BLaER1 treated with 17β-estradiol and CSF1 and Interleukin-3, amounts not matched to agents 10 nM and 100 nM (cell line): ENCODE measurements at regions not wholly inside any gene's neighbourhood (a gene's known extent, or its start where the extent isn't known, plus 50 kb on each side); places are given as distances from the start of the nearest gene placed in this dataset.

Source experiments
- H3K27ac ChIP-seq, 11 experiments: shearing (Covaris generic); formaldehyde crosslinking; 2 replicates each; pipeline ENCODE4 v1.8.1; 2022
- H3K27me3 ChIP-seq, 11 experiments: shearing (Covaris generic); formaldehyde crosslinking; 2 replicates each; pipeline ENCODE4 v1.8.1; 2022
- H3K36me3 ChIP-seq, 11 experiments: shearing (Covaris generic); formaldehyde crosslinking; 2 replicates each; pipeline ENCODE4 v1.8.1; 2022
- H3K4me1 ChIP-seq, 10 experiments: shearing (Covaris generic); formaldehyde crosslinking; 2 replicates each; pipeline ENCODE4 v1.8.1; 2022
- H3K4me2 ChIP-seq, 11 experiments: shearing (Covaris generic); formaldehyde crosslinking; 2 replicates each; pipeline ENCODE4 v1.8.1; 2022
- H3K4me3 ChIP-seq, 10 experiments: shearing (Covaris generic); formaldehyde crosslinking; 2 replicates each; pipeline ENCODE4 v1.8.1; 2022
- H3K9ac ChIP-seq, 11 experiments: shearing (Covaris generic); formaldehyde crosslinking; 2 replicates each; pipeline ENCODE4 v1.8.1; 2022
- H3K9me3 ChIP-seq, 11 experiments: shearing (Covaris generic); formaldehyde crosslinking; replicated peaks in 1 of 11; 2 replicates each; pipeline ENCODE4 v1.8.1; 2022
- H4K20me1 ChIP-seq, 11 experiments: shearing (Covaris generic); formaldehyde crosslinking; 2 replicates each; pipeline ENCODE4 v1.8.1; 2022
- Cebpa-rat ChIP-seq, 11 experiments: shearing (Covaris generic); IDR thresholded peaks; 2 replicates each; pipeline ENCODE4 v1.8.1; 2022

- TF ChIP-seq Cebpa-rat (IDR thresholded peaks at IDR 0.05), result no peak
- Histone ChIP-seq H3K27ac (0 out of 22 replicates have a peak overlapping the region, but pooled peaks of 1 of the 11 experiments have one; percentile 2), H3K4me2 (no peak overlapping the region), H3K36me3 (no peaks in the 10 kb centered on the region; a peak in 1 of 22 replicates), H3K4me3 (no peak overlapping the region), H3K9me3 (peaks cover 0 to 32% (median 15%) of the 10 kb centered on the region in 11 experiments; a peak in 19 of 22 replicates), H3K9ac (no peak overlapping the region), H4K20me1 (no peaks in the 10 kb centered on the region), H3K4me1 (peaks cover 0 to 28% (median 9%) of the 10 kb centered on the region in 10 experiments; a peak in 10 of 20 replicates), H3K27me3 (no peaks in the 10 kb centered on the region)
Observed at GRCh38 chr2:100197631-100198153, 55.3 kb upstream of the AFF3 start.

GRCh38 chr2:100196786-100197494, 54.5 kb upstream of the AFF3 start:
- TF ChIP-seq Cebpa-rat (IDR thresholded peaks at IDR 0.05), result no peak
- Histone ChIP-seq H3K4me3 (no peak overlapping the region), H3K27ac (no peak overlapping the region), H3K4me1 (peaks cover 0 to 33% (median 12%) of the 10 kb centered on the region in 10 experiments; a peak in 10 of 20 replicates), H3K27me3 (no peaks in the 10 kb centered on the region), H3K36me3 (no peaks in the 10 kb centered on the region; a peak in 1 of 22 replicates), H3K9ac (no peak overlapping the region), H3K4me2 (no peak overlapping the region), H4K20me1 (no peaks in the 10 kb centered on the region), H3K9me3 (peaks cover 0 to 32% (median 9%) of the 10 kb centered on the region in 11 experiments; a peak in 19 of 22 replicates)

- no peaks in the 10 kb centered on the region for H3K36me3 ChIP-seq
- no peaks in the 10 kb centered on the region for H4K20me1 ChIP-seq
- no peak overlapping the region for H3K4me3 ChIP-seq
- H3K9ac ChIP-seq, result no peak overlapping the region
- no peak overlapping the region for H3K27ac ChIP-seq
- no peaks in the 10 kb centered on the region for H3K27me3 ChIP-seq
- no peak overlapping the region for H3K4me2 ChIP-seq
- no peak for TF ChIP-seq Cebpa-rat (IDR thresholded peaks at IDR 0.05)
- peaks cover 0 to 26% (median 4%) of the 10 kb centered on the region in 11 experiments; a peak in 9 of 22 replicates for H3K9me3 ChIP-seq
- H3K4me1 ChIP-seq, result peaks cover 0 to 38% (median 9%) of the 10 kb centered on the region in 10 experiments; a peak in 10 of 20 replicates
Observed at GRCh38 chr2:100195942-100196341, 53.6 kb upstream of the AFF3 start.

GRCh38 chr2:100194951-100195350, 52.6 kb upstream of the AFF3 start:
- no peak overlapping the region for H3K9ac ChIP-seq
- no peak overlapping the region for H3K27ac ChIP-seq
- peaks cover 0 to 27% (median 6%) of the 10 kb centered on the region in 11 experiments; a peak in 9 of 22 replicates for H3K9me3 ChIP-seq
- H3K4me2 ChIP-seq, result peak overlapping the region in 1 of 11 experiments; percentile 22; a peak in 1 of 22 replicates
- no peaks in the 10 kb centered on the region for H3K36me3 ChIP-seq
- TF ChIP-seq Cebpa-rat (IDR thresholded peaks at IDR 0.05), result no peak
- H3K4me1 ChIP-seq, result peaks cover 0 to 39% (median 9%) of the 10 kb centered on the region in 10 experiments; a peak in 10 of 20 replicates
- no peaks in the 10 kb centered on the region for H3K27me3 ChIP-seq
- no peak overlapping the region for H3K4me3 ChIP-seq
- H4K20me1 ChIP-seq, result no peaks in the 10 kb centered on the region

- H3K36me3 ChIP-seq, result no peaks in the 10 kb centered on the region
- H3K4me2 ChIP-seq, result peak overlapping the region in 5 of 11 experiments; percentile 51 to 75 (median 68); a peak in 10 of 22 replicates
- TF ChIP-seq Cebpa-rat (IDR thresholded peaks at IDR 0.05), result no peak
- 0 out of 22 replicates have a peak overlapping the region, but pooled peaks of 2 of the 11 experiments have one; percentile 17 to 25 for H3K9ac ChIP-seq
- peak overlapping the region in 4 of 11 experiments; percentile 28 to 72 (median 58); a peak in 6 of 22 replicates for H3K27ac ChIP-seq
- no peak overlapping the region for H3K4me3 ChIP-seq
- H3K4me1 ChIP-seq, result peaks cover 0 to 51% (median 9%) of the 10 kb centered on the region in 10 experiments; a peak in 10 of 20 replicates
- H3K9me3 ChIP-seq, result peaks cover 0 to 27% (median 6%) of the 10 kb centered on the region in 11 experiments; a peak in 9 of 22 replicates
- H4K20me1 ChIP-seq, result no peaks in the 10 kb centered on the region
- H3K27me3 ChIP-seq, result no peaks in the 10 kb centered on the region
Observed at GRCh38 chr2:100193291-100193710, 50.9 kb upstream of the AFF3 start.

GRCh38 chr2:100192825-100193224, 50.4 kb upstream of the AFF3 start:
- Histone ChIP-seq H3K27me3 (no peaks in the 10 kb centered on the region), H3K36me3 (no peaks in the 10 kb centered on the region), H3K9ac (no peak overlapping the region), H3K27ac (peak overlapping the region in 3 of 11 experiments; percentile 51 to 72 (median 65); a peak in 6 of 22 replicates), H3K9me3 (peaks cover 0 to 27% (median 6%) of the 10 kb centered on the region in 11 experiments; a peak in 9 of 22 replicates), H3K4me3 (no peak overlapping the region), H3K4me2 (peak overlapping the region in 5 of 11 experiments; percentile 51 to 75 (median 68); a peak in 10 of 22 replicates), H3K4me1 (peaks cover 0 to 56% (median 9%) of the 10 kb centered on the region in 10 experiments; a peak in 10 of 20 replicates), H4K20me1 (no peaks in the 10 kb centered on the region)
- TF ChIP-seq Cebpa-rat (IDR thresholded peaks at IDR 0.05), result no peak

- Histone ChIP-seq H3K9ac (no peak overlapping the region), H3K4me1 (peaks cover 0 to 61% (median 9%) of the 10 kb centered on the region in 10 experiments; a peak in 10 of 20 replicates), H3K4me2 (peak overlapping the region in 4 of 11 experiments; percentile 63 to 75 (median 71); a peak in 8 of 22 replicates), H4K20me1 (no peaks in the 10 kb centered on the region), H3K27ac (peak overlapping the region in 3 of 11 experiments; percentile 51 to 72 (median 65); a peak in 4 of 22 replicates), H3K4me3 (no peak overlapping the region), H3K27me3 (no peaks in the 10 kb centered on the region), H3K9me3 (peaks cover 0 to 27% (median 6%) of the 10 kb centered on the region in 11 experiments; a peak in 9 of 22 replicates), H3K36me3 (no peaks in the 10 kb centered on the region)
- no peak for TF ChIP-seq Cebpa-rat (IDR thresholded peaks at IDR 0.05)
Observed at GRCh38 chr2:100192300-100192699, 49.9 kb upstream of the AFF3 start.
